HG02885 (cell line): ENCODE measurements at regions not wholly inside any gene's neighbourhood (a gene's known extent, or its start where the extent isn't known, plus 50 kb on each side); places are given as distances from the start of the nearest gene placed in this dataset.

ENCODE experiments used
- ATAC-seq: cut with Tn5 transposase; IDR thresholded peaks from one replicate; pipeline ENCODE4 v1.9.1; 2021; ENCODE audit warnings: mild to moderate bottlenecking; ENCODE audit not compliant: unreplicated experiment, poor library complexity

GRCh38 chr22:48806227-48806781, 1021.4 kb downstream of the BRD1 start:
- no peak for ATAC-seq

GRCh38 chr22:48805516-48805915, 1022.2 kb downstream of the BRD1 start:
- no peak for ATAC-seq

GRCh38 chr22:48804811-48805301, 1022.8 kb downstream of the BRD1 start:
- ATAC-seq: no peak

GRCh38 chr22:48803948-48804810, 1023.5 kb downstream of the BRD1 start:
- ATAC-seq: no peak

- no peak for ATAC-seq
These were observed 1024.3 kb downstream of the BRD1 start for GRCh38 chr22:48803171-48803947.

GRCh38 chr22:48802576-48802975, 1025.1 kb downstream of the BRD1 start:
- no peak for ATAC-seq

- no peak for ATAC-seq
These were observed 1026.6 kb downstream of the BRD1 start for GRCh38 chr22:48800886-48801607.

- ATAC-seq: no peak
These were observed 1027.4 kb downstream of the BRD1 start for GRCh38 chr22:48800036-48800885.

GRCh38 chr22:48799227-48799970, 1028.3 kb downstream of the BRD1 start:
- ATAC-seq: no peak

GRCh38 chr22:48798281-48799226, 1029.1 kb downstream of the BRD1 start:
- ATAC-seq: no peak

GRCh38 chr22:48797731-48798130, 1029.9 kb downstream of the BRD1 start:
- no peak for ATAC-seq

- no peak for ATAC-seq
These were observed 1031.2 kb downstream of the BRD1 start for GRCh38 chr22:48796310-48797015.

GRCh38 chr22:48795664-48796063, 1032.0 kb downstream of the BRD1 start:
- ATAC-seq: no peak

GRCh38 chr22:48794906-48795305, 1032.8 kb downstream of the BRD1 start:
- ATAC-seq: no peak

GRCh38 chr22:48793949-48794348, 1033.7 kb downstream of the BRD1 start:
- no peak for ATAC-seq

- no peak for ATAC-seq
These were observed 1041.0 kb downstream of the BRD1 start for GRCh38 chr22:48786679-48786996.
